Upper lobe of right lung (tissue), 1 donor: ENCODE measurements at regions not wholly inside any gene's neighbourhood (a gene's known extent, or its start where the extent isn't known, plus 50 kb on each side); places are given as distances from the start of the nearest gene placed in this dataset.

ENCODE experiments used
- ATAC-seq: fragments of 200-7000 bp; cut with Tn5 transposase; one replicate; pipeline ENCODE4 v1.9.1; 2020; ENCODE audit warnings: mild to moderate bottlenecking, moderate library complexity
- DNase-seq: peaks from one replicate; pipeline ENCODE4 v3.0.0-alpha.2; 2020
- H3K27ac ChIP-seq: fragments of 200-600 bp; one replicate; pipeline ENCODE4 v1.8.0; 2022
- H3K27me3 ChIP-seq: fragments of 200-600 bp; one replicate; pipeline ENCODE4 v1.8.0; 2022; ENCODE audit warnings: mild to moderate bottlenecking
- H3K36me3 ChIP-seq: fragments of 200-600 bp; one replicate; pipeline ENCODE4 v1.8.0; 2022
- H3K4me1 ChIP-seq: fragments of 200-600 bp; one replicate; pipeline ENCODE4 v1.8.0; 2022
- H3K4me3 ChIP-seq: fragments of 200-600 bp; one replicate; pipeline ENCODE4 v1.8.0; 2022; ENCODE audit warnings: mild to moderate bottlenecking
- H3K9me3 ChIP-seq: fragments of 200-600 bp; one replicate; pipeline ENCODE4 v1.8.0; 2022
- CTCF ChIP-seq: fragments of 200-600 bp; IDR thresholded peaks from one replicate; pipeline ENCODE4 v1.8.0; 2022; ENCODE audit warnings: antibody characterized with exemption
- intact Hi-C: fragments of 100-400 bp; cut with DNase I; formaldehyde crosslinking; loops from one replicate; pipeline ENCODE4 v1.11.0; 2022
- donor health status: DM: no; HTN: yes; CAD: no; lungs with severe emphysema.

GRCh38 chr2:236887953-236888793 is 197.5 kb upstream of the COPS8 start:
- Histone ChIP-seq H3K27ac (peak overlapping the region; percentile 24), H3K4me1 (peaks cover 8% of the 10 kb centered on the region), H3K27me3 (peaks cover 7% of the 10 kb centered on the region), H3K36me3 (no peaks in the 10 kb centered on the region), H3K9me3 (no peaks in the 10 kb centered on the region), H3K4me3 (no peak overlapping the region)
- intact Hi-C loops = no loop called here
- no peak for TF ChIP-seq CTCF
- ATAC-seq (no peak), DNase-seq (no peak)

DNA sequence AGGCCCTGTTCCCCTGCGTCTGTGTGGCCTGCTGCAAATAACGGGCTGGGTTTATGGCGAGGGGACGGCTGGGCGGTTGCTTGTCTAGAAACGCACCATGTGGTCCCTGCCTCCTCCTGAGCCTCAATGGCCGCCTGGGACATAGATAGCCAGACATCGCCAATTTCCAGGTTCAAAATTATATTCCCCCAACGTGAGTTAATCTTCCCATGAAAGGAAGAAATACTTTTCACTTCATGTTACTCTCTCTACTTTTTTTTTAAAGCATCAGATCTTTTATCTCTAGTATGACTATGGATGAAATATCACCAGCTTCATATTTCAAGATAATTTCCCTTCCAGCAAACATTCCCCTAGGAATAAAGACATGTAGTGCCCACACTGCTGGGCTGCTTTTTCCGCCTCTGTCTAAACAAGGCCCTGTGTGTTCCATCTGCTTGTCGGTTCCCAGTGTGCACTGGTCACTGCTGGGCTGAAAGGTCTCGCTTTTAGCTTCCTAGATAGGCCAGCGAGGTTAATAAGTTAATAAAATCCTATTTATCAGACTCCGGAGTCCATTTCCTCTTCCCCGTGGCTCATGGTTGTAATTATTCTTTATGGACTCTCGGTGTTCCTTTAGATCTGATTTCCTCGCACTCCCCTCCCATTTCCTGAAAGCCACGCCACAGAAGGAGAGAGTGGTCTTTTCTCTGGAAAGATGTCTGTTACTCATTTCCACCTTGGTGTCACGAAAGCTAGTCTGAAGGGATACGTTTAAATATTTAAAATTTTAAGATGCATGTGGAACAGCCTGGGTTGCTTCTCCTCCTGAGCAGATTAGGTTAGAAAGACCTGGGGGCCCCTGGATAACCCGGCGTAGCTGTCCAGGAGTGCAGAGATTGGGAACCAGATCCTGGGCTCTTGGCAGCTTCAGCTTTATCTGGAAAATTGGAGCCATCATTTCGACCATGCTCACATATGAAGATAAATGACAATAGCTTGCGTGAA is 196.6 kb upstream of the COPS8 start:
- intact Hi-C loops = no loop called here
- ATAC-seq (no peak), DNase-seq (no peak)
- TF ChIP-seq CTCF = no peak
- Histone ChIP-seq H3K27ac (no peak overlapping the region), H3K4me3 (no peak overlapping the region), H3K9me3 (no peaks in the 10 kb centered on the region), H3K36me3 (no peaks in the 10 kb centered on the region), H3K4me1 (peaks cover 8% of the 10 kb centered on the region), H3K27me3 (peaks cover 7% of the 10 kb centered on the region)

- H3K9me3 ChIP-seq = no peaks in the 10 kb centered on the region
- H3K27me3 ChIP-seq = no peaks in the 10 kb centered on the region
- H3K36me3 ChIP-seq = no peaks in the 10 kb centered on the region
- DNase-seq (no peak), ATAC-seq (no peak)
- no peak overlapping the region for H3K4me3 ChIP-seq
- no peak overlapping the region for H3K27ac ChIP-seq
- no peak for TF ChIP-seq CTCF
- intact Hi-C loops = no loop called here
- peaks cover 8% of the 10 kb centered on the region for H3K4me1 ChIP-seq
Observed at GRCh38 chr2:236889791-236890704, 195.6 kb upstream of the COPS8 start.

DNA sequence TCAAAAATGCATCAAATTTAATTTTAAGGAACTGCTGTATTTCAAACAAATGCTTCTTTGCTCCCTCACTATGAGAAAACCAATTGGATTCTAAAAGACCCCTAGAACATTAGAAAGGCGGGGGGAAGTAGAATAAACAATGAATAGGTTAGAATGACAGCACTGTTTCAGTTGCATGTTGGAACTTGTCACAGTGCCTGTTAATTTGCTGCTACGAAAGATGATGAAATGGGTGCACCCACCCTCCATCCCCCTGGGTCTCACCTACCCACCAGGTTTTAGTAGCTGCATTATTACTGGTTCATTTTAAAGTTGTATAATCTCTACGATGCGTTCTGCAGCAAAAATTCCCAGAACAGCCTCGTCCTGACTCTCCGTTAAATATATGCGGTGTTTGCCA is 193.0 kb upstream of the COPS8 start:
- peaks cover 7% of the 10 kb centered on the region for H3K4me1 ChIP-seq
- no peak overlapping the region for H3K4me3 ChIP-seq
- no peak overlapping the region for H3K27ac ChIP-seq
- DNase-seq (no peak), ATAC-seq (no peak)
- TF ChIP-seq CTCF = no peak
- no peaks in the 10 kb centered on the region for H3K9me3 ChIP-seq
- intact Hi-C loops = no loop called here
- no peaks in the 10 kb centered on the region for H3K27me3 ChIP-seq
- no peaks in the 10 kb centered on the region for H3K36me3 ChIP-seq

DNA sequence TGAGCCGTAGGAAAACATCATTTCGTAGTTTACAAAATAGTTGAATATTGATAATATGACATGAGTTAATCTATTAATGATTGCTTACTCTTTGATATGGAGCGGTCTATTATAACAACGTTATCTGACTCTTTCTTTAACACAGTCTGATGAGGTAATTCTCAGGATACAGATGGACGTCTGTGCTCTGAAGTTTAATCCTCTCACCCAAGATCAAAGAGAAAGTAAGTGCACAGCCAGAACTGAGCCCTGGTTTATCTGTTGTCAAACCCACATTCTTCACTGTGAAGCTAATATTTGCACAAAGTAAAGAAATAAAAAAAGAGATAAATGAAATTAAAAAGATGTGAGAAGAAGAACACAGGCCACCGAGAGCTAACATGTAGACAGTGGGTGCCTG is 190.9 kb upstream of the COPS8 start:
- no peak for TF ChIP-seq CTCF
- Histone ChIP-seq H3K27ac (no peak overlapping the region), H3K4me3 (no peak overlapping the region), H3K27me3 (no peaks in the 10 kb centered on the region), H3K4me1 (no peaks in the 10 kb centered on the region), H3K9me3 (no peaks in the 10 kb centered on the region), H3K36me3 (no peaks in the 10 kb centered on the region)
- DNase-seq (no peak), ATAC-seq (no peak)
- intact Hi-C loops = no loop called here
